WTC11 (cell line): ENCODE measurements at regions not wholly inside any gene's neighbourhood (a gene's known extent, or its start where the extent isn't known, plus 50 kb on each side); places are given as distances from the start of the nearest gene placed in this dataset.

Experiments
- ATAC-seq: fragments of 200-7000 bp; cut with Tn5 transposase; 2 replicates; pipeline ENCODE4 v1.10.0; 2021; ENCODE audit warnings: mild to moderate bottlenecking, moderate library complexity
- CTCF ChIA-PET: fragments of 300-600 bp; sonication (Branson Sonifier 250); formaldehyde crosslinking; loops from one replicate; lab custom pipeline; 2021; ENCODE audit warnings: antibody characterized with exemption; lab: Charles Lee
- POLR2A ChIA-PET: fragments of 350-600 bp; sonication (Branson Sonifier 250); formaldehyde crosslinking; loops from one replicate; lab custom pipeline; 2021; ENCODE audit warnings: antibody characterized with exemption; lab: Charles Lee
- DNase-seq: peaks from one replicate; pipeline ENCODE4 v3.0.0; 2021; ENCODE audit warnings: low spot score
- H3K27ac Mint-ChIP-seq: 2 replicates; pipeline ENCODE4 v1.8.0; 2021; ENCODE audit warnings: mixed read lengths
- H3K27me3 Mint-ChIP-seq: 2 replicates; pipeline ENCODE4 v1.8.0; 2021; ENCODE audit warnings: low read depth, mild to moderate bottlenecking, moderate library complexity, mixed read lengths
- H3K36me3 Mint-ChIP-seq: 2 replicates; pipeline ENCODE4 v1.8.0; 2021; ENCODE audit warnings: mixed read lengths
- H3K4me1 Mint-ChIP-seq: 2 replicates; pipeline ENCODE4 v1.8.0; 2022; ENCODE audit warnings: mixed read lengths
- H3K4me3 Mint-ChIP-seq: 2 replicates; pipeline ENCODE4 v1.8.0; 2021; ENCODE audit warnings: mild to moderate bottlenecking, moderate library complexity, mixed read lengths
- H3K9me3 Mint-ChIP-seq: 2 replicates; pipeline ENCODE4 v1.8.0; 2021; ENCODE audit warnings: mixed read lengths
- CREM ChIP-seq: sonication (generic); formaldehyde crosslinking; IDR thresholded peaks from 2 replicates; pipeline ENCODE4 v1.8.1; 2022; ENCODE audit warnings: mild to moderate bottlenecking, missing genetic modification reagents, moderate library complexity
- FOXP1 ChIP-seq: sonication (generic); formaldehyde crosslinking; IDR thresholded peaks from 2 replicates; pipeline ENCODE4 v1.8.0; 2022; ENCODE audit warnings: missing genetic modification reagents, mild to moderate bottlenecking, moderate library complexity, borderline replicate concordance
- GABPB1 ChIP-seq: sonication (generic); formaldehyde crosslinking; IDR thresholded peaks from 2 replicates; pipeline ENCODE4 v1.8.1; 2023; ENCODE audit warnings: mild to moderate bottlenecking, missing genetic modification reagents
- NFYB ChIP-seq: sonication (generic); formaldehyde crosslinking; conservative IDR thresholded peaks from 2 replicates; pipeline ENCODE4 v1.8.0; 2022; ENCODE audit warnings: low read depth, missing genetic modification reagents
- NR1H2 ChIP-seq: sonication (generic); formaldehyde crosslinking; IDR thresholded peaks from 2 replicates; pipeline ENCODE4 v1.9.0; 2021; ENCODE audit warnings: mild to moderate bottlenecking, moderate library complexity, missing genetic modification reagents
- SMAD3 ChIP-seq: sonication (generic); formaldehyde crosslinking; IDR thresholded peaks from 2 replicates; pipeline ENCODE4 v1.8.0; 2022; ENCODE audit warnings: missing genetic modification reagents, mild to moderate bottlenecking, borderline replicate concordance
- ZNF396 ChIP-seq: fragments of 250-450 bp; sonication (Bioruptor Pico); IDR thresholded peaks from 2 replicates; pipeline ENCODE4 v1.8.0; 2021; ENCODE audit warnings: mild to moderate bottlenecking, moderate library complexity, borderline replicate concordance
- TF ChIP-seq, protein P1 (sequence below): sonication (generic); formaldehyde crosslinking; IDR thresholded peaks from 2 replicates; pipeline ENCODE4 v1.8.0; 2022; ENCODE audit warnings: missing genetic modification reagents
- TF ChIP-seq, protein P2 (sequence below): fragments of 250-450 bp; sonication (Bioruptor Pico); conservative IDR thresholded peaks from 2 replicates; pipeline ENCODE4 v1.9.0; 2021; ENCODE audit warnings: mild to moderate bottlenecking
- TF ChIP-seq, protein P3 (sequence below): sonication (generic); formaldehyde crosslinking; IDR thresholded peaks from 2 replicates; pipeline ENCODE4 v1.8.0; 2022; ENCODE audit warnings: mild to moderate bottlenecking, missing genetic modification reagents
- TF ChIP-seq, protein P4 (sequence below): sonication (generic); formaldehyde crosslinking; conservative IDR thresholded peaks from 2 replicates; pipeline ENCODE4 v1.8.1; 2022; ENCODE audit warnings: mild to moderate bottlenecking, missing genetic modification reagents
- TF ChIP-seq, protein P5 (sequence below): sonication (generic); formaldehyde crosslinking; IDR thresholded peaks from 2 replicates; pipeline ENCODE4 v1.8.1; 2023; ENCODE audit warnings: mild to moderate bottlenecking, moderate library complexity, missing genetic modification reagents
- TF ChIP-seq, protein P6 (sequence below): sonication (generic); formaldehyde crosslinking; IDR thresholded peaks from 2 replicates; pipeline ENCODE4 v1.8.1; 2022; ENCODE audit warnings: low read depth, missing genetic modification reagents, borderline replicate concordance
- TF ChIP-seq, protein P7 (sequence below): sonication (generic); formaldehyde crosslinking; IDR thresholded peaks from 2 replicates; pipeline ENCODE4 v1.8.1; 2022; ENCODE audit warnings: mild to moderate bottlenecking, missing genetic modification reagents, moderate library complexity, borderline replicate concordance
- TF ChIP-seq, protein P8 (sequence below): sonication (generic); formaldehyde crosslinking; IDR thresholded peaks from 2 replicates; pipeline ENCODE4 v1.8.0; 2022; ENCODE audit warnings: mild to moderate bottlenecking, missing genetic modification reagents
- TF ChIP-seq, protein P9 (sequence below): sonication (generic); formaldehyde crosslinking; IDR thresholded peaks from 2 replicates; pipeline ENCODE4 v1.8.1; 2023; ENCODE audit warnings: mild to moderate bottlenecking, missing genetic modification reagents

DNA sequence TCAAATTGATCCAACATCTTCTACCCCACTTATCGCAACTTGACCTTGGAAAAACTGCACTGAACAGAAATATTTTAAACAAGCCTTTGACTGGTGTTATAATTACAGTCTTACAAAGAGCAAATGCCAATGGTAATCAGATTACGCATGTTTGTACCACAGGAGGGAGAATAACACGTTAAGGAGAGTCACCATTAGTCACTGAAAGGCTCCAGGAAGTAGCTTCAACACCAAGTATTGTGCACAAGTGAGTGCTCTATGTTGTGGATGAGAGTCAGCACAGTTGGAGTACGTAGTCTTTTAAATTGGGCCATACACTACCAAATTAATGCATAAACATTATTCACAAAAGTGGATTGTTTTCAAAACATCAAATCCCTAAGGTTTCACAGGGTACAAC lies 1081.5 kb upstream of the TENM3 start (continued):
- no peak for TF ChIP-seq GABPB1 (CRISPR knock-in tag)
- TF ChIP-seq ZNF396: no peak
- TF ChIP-seq FOXP1 (CRISPR knock-in tag): no peak
- TF ChIP-seq CREM (CRISPR knock-in tag): no peak
- TF ChIP-seq, protein P1, sequence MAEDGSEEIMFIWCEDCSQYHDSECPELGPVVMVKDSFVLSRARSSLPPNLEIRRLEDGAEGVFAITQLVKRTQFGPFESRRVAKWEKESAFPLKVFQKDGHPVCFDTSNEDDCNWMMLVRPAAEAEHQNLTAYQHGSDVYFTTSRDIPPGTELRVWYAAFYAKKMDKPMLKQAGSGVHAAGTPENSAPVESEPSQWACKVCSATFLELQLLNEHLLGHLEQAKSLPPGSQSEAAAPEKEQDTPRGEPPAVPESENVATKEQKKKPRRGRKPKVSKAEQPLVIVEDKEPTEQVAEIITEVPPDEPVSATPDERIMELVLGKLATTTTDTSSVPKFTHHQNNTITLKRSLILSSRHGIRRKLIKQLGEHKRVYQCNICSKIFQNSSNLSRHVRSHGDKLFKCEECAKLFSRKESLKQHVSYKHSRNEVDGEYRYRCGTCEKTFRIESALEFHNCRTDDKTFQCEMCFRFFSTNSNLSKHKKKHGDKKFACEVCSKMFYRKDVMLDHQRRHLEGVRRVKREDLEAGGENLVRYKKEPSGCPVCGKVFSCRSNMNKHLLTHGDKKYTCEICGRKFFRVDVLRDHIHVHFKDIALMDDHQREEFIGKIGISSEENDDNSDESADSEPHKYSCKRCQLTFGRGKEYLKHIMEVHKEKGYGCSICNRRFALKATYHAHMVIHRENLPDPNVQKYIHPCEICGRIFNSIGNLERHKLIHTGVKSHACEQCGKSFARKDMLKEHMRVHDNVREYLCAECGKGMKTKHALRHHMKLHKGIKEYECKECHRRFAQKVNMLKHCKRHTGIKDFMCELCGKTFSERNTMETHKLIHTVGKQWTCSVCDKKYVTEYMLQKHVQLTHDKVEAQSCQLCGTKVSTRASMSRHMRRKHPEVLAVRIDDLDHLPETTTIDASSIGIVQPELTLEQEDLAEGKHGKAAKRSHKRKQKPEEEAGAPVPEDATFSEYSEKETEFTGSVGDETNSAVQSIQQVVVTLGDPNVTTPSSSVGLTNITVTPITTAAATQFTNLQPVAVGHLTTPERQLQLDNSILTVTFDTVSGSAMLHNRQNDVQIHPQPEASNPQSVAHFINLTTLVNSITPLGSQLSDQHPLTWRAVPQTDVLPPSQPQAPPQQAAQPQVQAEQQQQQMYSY (CRISPR knock-in tag): no peak
- TF ChIP-seq, protein P2, sequence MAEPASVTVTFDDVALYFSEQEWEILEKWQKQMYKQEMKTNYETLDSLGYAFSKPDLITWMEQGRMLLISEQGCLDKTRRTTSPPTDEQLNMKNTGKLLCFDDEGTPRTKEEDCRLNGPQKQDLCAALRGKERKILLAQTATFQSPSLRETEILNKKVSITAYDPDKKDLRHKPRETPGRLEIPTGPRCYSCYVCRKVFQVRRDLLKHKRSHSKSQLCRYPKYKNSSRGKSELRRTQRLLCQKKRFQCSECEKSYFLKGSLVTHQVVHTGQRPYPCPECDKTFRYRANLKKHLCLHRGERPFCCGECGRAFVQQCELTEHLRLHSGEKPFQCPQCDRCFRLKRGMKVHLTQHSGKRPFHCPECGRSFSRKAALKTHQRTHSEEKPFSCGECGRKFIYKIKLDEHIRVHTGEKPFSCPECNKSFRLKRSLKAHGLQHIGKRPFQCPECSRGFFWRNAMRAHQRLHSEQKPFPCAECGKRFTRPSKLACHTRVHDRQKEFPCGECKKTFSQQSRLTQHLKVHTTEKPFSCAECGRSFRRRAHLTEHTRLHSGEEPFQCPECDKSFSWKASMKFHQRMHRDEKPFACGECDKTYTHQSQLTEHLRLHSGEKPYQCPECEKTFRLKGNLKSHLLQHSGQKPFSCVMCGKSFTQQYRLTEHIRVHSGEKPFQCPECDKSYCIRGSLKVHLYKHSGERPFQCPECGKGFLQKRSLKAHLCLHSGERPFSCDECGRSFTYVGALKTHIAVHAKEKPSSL: no peak
- TF ChIP-seq SMAD3 (CRISPR knock-in tag): no peak

DNA sequence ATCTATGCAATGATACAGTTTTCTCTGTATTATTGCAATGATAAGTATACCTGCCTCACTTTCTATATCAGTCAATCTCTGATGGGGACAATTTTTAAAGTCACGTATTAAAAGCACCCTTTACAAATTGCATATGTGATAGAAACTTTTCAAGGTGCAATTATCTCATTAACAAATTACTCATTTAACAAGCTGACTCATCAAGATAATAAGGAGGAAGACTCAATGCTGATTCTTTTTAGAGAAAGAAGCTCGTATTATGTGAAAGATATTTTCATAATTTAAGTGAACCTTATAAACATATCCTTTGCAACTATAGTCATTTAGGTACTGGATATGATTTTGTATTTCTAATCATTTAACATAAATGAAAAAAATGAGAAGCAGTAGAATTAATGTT lies 1080.9 kb upstream of the TENM3 start:
- Mint-ChIP-seq H3K27me3 (peaks cover 67% of the 10 kb centered on the region), H3K36me3 (no peaks in the 10 kb centered on the region), H3K27ac (no peak overlapping the region), H3K4me3 (no peak overlapping the region), H3K4me1 (peaks cover 23% of the 10 kb centered on the region), H3K9me3 (no peaks in the 10 kb centered on the region)
- DNase-seq (no peak), ATAC-seq (no peak)
- ChIA-PET POLR2A (no interaction called here), CTCF (no interaction called here)
- TF ChIP-seq, protein P3, sequence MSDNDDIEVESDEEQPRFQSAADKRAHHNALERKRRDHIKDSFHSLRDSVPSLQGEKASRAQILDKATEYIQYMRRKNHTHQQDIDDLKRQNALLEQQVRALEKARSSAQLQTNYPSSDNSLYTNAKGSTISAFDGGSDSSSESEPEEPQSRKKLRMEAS (CRISPR knock-in tag): no peak
- TF ChIP-seq NFYB: no peak
- TF ChIP-seq, protein P2: no peak
- TF ChIP-seq NR1H2 (CRISPR knock-in tag): no peak
- TF ChIP-seq, protein P4, sequence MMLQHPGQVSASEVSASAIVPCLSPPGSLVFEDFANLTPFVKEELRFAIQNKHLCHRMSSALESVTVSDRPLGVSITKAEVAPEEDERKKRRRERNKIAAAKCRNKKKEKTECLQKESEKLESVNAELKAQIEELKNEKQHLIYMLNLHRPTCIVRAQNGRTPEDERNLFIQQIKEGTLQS (CRISPR knock-in tag): no peak
- TF ChIP-seq, protein P5, sequence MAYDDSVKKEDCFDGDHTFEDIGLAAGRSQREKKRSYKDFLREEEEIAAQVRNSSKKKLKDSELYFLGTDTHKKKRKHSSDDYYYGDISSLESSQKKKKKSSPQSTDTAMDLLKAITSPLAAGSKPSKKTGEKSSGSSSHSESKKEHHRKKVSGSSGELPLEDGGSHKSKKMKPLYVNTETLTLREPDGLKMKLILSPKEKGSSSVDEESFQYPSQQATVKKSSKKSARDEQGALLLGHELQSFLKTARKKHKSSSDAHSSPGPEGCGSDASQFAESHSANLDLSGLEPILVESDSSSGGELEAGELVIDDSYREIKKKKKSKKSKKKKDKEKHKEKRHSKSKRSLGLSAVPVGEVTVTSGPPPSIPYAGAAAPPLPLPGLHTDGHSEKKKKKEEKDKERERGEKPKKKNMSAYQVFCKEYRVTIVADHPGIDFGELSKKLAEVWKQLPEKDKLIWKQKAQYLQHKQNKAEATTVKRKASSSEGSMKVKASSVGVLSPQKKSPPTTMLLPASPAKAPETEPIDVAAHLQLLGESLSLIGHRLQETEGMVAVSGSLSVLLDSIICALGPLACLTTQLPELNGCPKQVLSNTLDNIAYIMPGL: no peak
- TF ChIP-seq, protein P6, sequence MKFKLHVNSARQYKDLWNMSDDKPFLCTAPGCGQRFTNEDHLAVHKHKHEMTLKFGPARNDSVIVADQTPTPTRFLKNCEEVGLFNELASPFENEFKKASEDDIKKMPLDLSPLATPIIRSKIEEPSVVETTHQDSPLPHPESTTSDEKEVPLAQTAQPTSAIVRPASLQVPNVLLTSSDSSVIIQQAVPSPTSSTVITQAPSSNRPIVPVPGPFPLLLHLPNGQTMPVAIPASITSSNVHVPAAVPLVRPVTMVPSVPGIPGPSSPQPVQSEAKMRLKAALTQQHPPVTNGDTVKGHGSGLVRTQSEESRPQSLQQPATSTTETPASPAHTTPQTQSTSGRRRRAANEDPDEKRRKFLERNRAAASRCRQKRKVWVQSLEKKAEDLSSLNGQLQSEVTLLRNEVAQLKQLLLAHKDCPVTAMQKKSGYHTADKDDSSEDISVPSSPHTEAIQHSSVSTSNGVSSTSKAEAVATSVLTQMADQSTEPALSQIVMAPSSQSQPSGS: no peak
- TF ChIP-seq, protein P7, sequence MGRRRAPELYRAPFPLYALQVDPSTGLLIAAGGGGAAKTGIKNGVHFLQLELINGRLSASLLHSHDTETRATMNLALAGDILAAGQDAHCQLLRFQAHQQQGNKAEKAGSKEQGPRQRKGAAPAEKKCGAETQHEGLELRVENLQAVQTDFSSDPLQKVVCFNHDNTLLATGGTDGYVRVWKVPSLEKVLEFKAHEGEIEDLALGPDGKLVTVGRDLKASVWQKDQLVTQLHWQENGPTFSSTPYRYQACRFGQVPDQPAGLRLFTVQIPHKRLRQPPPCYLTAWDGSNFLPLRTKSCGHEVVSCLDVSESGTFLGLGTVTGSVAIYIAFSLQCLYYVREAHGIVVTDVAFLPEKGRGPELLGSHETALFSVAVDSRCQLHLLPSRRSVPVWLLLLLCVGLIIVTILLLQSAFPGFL (CRISPR knock-in tag): no peak
- TF ChIP-seq, protein P8, sequence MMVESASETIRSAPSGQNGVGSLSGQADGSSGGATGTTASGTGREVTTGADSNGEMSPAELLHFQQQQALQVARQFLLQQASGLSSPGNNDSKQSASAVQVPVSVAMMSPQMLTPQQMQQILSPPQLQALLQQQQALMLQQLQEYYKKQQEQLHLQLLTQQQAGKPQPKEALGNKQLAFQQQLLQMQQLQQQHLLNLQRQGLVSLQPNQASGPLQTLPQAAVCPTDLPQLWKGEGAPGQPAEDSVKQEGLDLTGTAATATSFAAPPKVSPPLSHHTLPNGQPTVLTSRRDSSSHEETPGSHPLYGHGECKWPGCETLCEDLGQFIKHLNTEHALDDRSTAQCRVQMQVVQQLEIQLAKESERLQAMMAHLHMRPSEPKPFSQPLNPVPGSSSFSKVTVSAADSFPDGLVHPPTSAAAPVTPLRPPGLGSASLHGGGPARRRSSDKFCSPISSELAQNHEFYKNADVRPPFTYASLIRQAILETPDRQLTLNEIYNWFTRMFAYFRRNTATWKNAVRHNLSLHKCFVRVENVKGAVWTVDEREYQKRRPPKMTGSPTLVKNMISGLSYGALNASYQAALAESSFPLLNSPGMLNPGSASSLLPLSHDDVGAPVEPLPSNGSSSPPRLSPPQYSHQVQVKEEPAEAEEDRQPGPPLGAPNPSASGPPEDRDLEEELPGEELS: no peak
- TF ChIP-seq, protein P9, sequence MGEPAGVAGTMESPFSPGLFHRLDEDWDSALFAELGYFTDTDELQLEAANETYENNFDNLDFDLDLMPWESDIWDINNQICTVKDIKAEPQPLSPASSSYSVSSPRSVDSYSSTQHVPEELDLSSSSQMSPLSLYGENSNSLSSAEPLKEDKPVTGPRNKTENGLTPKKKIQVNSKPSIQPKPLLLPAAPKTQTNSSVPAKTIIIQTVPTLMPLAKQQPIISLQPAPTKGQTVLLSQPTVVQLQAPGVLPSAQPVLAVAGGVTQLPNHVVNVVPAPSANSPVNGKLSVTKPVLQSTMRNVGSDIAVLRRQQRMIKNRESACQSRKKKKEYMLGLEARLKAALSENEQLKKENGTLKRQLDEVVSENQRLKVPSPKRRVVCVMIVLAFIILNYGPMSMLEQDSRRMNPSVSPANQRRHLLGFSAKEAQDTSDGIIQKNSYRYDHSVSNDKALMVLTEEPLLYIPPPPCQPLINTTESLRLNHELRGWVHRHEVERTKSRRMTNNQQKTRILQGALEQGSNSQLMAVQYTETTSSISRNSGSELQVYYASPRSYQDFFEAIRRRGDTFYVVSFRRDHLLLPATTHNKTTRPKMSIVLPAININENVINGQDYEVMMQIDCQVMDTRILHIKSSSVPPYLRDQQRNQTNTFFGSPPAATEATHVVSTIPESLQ (CRISPR knock-in tag): no peak
